Endothelial cell of umbilical vein (primary cell): ENCODE measurements at regions not wholly inside any gene's neighbourhood (a gene's known extent, or its start where the extent isn't known, plus 50 kb on each side); places are given as distances from the start of the nearest gene placed in this dataset.
"Not testable (repeated sequence)": the region's sequence is repeated elsewhere in the genome, so short reads cannot be mapped to it uniquely, and the experiment has no call there.

Experiments used
- BruUV-seq: library from RNA; stranded (reverse); fragments of 400-500 nt; replicated peaks from 2 replicates; lab custom pipeline; 2021; lab: Mats Ljungman, UMichigan
- CTCF ChIA-PET: fragments of 300-600, 350-600 bp; sonication (Branson Sonifier 250); formaldehyde crosslinking; loops from one replicate; lab custom pipeline; 2021; ENCODE audit warnings: antibody characterized with exemption, inconsistent platforms; lab: Charles Lee
- POLR2A ChIA-PET: fragments of 300-600, 350-600 bp; sonication (Branson Sonifier 250); formaldehyde crosslinking; loops from one replicate; lab custom pipeline; 2021; ENCODE audit warnings: antibody characterized with exemption, inconsistent platforms; lab: Charles Lee
- DNase-seq: peaks from one replicate; pipeline ENCODE4 v3.0.0-alpha.2; 2011; ENCODE audit warnings: low read depth, low spot score
- FAIRE-seq: peaks from 2 replicates; lab custom pipeline; 2011; peaks lifted over from hg19 to GRCh38; lab: Jason Lieb, UNC
- H2AFZ ChIP-seq: 2 replicates; pipeline ENCODE4 v1.6.0; 2012; ENCODE audit warnings: low read depth, low read length, control low read depth, inconsistent platforms
- H3K27ac ChIP-seq: 2 replicates; pipeline ENCODE4 v1.5.1; 2011; ENCODE audit warnings: low read depth, mild to moderate bottlenecking, control low read depth, low read length, moderate library complexity; ENCODE audit not compliant: insufficient read depth
- H3K27me3 ChIP-seq, 2 experiments: 2 replicates each; pipeline versions ENCODE4 v1.6.0 to v1.6.1; 2011; ENCODE audit warnings: low read length in 2 of 2, mixed read lengths in 1 of 2; ENCODE audit not compliant: control insufficient read depth in 2 of 2, insufficient read depth in 2 of 2
- H3K36me3 ChIP-seq, 2 experiments: 2 replicates in 1 of 2; 3 replicates in 1 of 2; pipeline ENCODE4 v1.5.1; 2011; ENCODE audit warnings: low read length in 2 of 2, mild to moderate bottlenecking in 1 of 2, moderate library complexity in 1 of 2; ENCODE audit not compliant: control insufficient read depth in 2 of 2, insufficient read depth in 2 of 2; ENCODE audit errors: extremely low read depth in 1 of 2
- H3K4me1 ChIP-seq: 3 replicates; pipeline ENCODE4 v1.5.1; 2011; ENCODE audit warnings: mild to moderate bottlenecking, low read length; ENCODE audit not compliant: control insufficient read depth, insufficient read depth; ENCODE audit errors: extremely low read depth
- H3K4me2 ChIP-seq: 2 replicates; pipeline ENCODE4 v1.6.1; 2011; ENCODE audit warnings: low read length, control low read depth, mixed read lengths; ENCODE audit not compliant: insufficient read depth
- H3K4me3 ChIP-seq, 3 experiments: fragments of 200-600 bp in 1 of 3; sonication (generic), shearing (Covaris generic) in 1 of 3; replicated peaks in 1 of 3; 2 replicates each; pipeline ENCODE4 v1.5.1; 2011 to 2016; ENCODE audit warnings: control low read depth in 3 of 3, low read length in 3 of 3, mild to moderate bottlenecking in 2 of 3, inconsistent platforms in 1 of 3, low read depth in 1 of 3, moderate library complexity in 1 of 3; ENCODE audit not compliant: insufficient read depth in 1 of 3
- H3K79me2 ChIP-seq: 2 replicates; pipeline ENCODE4 v1.6.0; 2012; ENCODE audit warnings: low read length, inconsistent platforms; ENCODE audit not compliant: control insufficient read depth, insufficient read depth
- H3K9ac ChIP-seq: replicated peaks from 2 replicates; pipeline ENCODE3; 2011; ENCODE audit warnings: low read length, control low read depth; ENCODE audit not compliant: insufficient read depth; ENCODE audit errors: extremely low read depth
- H3K9me1 ChIP-seq: replicated peaks from 3 replicates; pipeline ENCODE4 v1.6.0; 2011; ENCODE audit warnings: mild to moderate bottlenecking, low read length; ENCODE audit not compliant: control insufficient read depth, insufficient read depth; ENCODE audit errors: extremely low read depth
- H3K9me3 ChIP-seq: replicated peaks from 2 replicates; pipeline ENCODE4 v1.5.1; 2012; ENCODE audit warnings: low read length, inconsistent platforms; ENCODE audit not compliant: control insufficient read depth, insufficient read depth
- H4K20me1 ChIP-seq: replicated peaks from 2 replicates; pipeline ENCODE3; 2011; ENCODE audit warnings: mild to moderate bottlenecking, low read length; ENCODE audit not compliant: control insufficient read depth, insufficient read depth; ENCODE audit errors: extremely low read depth
- EZH2 ChIP-seq: IDR thresholded peaks from 2 replicates; pipeline ENCODE4 v1.6.1; 2012; ENCODE audit warnings: borderline replicate concordance, low read depth, mild to moderate bottlenecking, moderate library complexity, low read length, inconsistent platforms; ENCODE audit not compliant: severe bottlenecking
- GATA2 ChIP-seq: IDR thresholded peaks from 2 replicates; pipeline ENCODE4 v1.7.0; 2011; ENCODE audit warnings: low read depth, mild to moderate bottlenecking, moderate library complexity, mixed read lengths, low read length; ENCODE audit not compliant: insufficient read length, insufficient read depth
- JUN ChIP-seq: IDR thresholded peaks from 2 replicates; pipeline ENCODE4 v1.6.1; 2011; ENCODE audit warnings: borderline replicate concordance, low read depth; ENCODE audit not compliant: insufficient read length, insufficient read depth
- MAX ChIP-seq: IDR thresholded peaks from 2 replicates; pipeline ENCODE4 v1.6.1; 2011; ENCODE audit not compliant: insufficient read depth, insufficient read length
- MYC ChIP-seq: IDR thresholded peaks from one replicate; pipeline ENCODE4 v1.6.1; 2011; ENCODE audit warnings: mild to moderate bottlenecking, low read depth, low read length
- POLR2A ChIP-seq: IDR thresholded peaks from 2 replicates; pipeline ENCODE4 v1.6.1; 2012; ENCODE audit warnings: low read depth, mild to moderate bottlenecking, control low read depth, low read length
- POLR2AphosphoS5 ChIP-seq: IDR thresholded peaks from 2 replicates; pipeline ENCODE4 v1.6.1; 2012; ENCODE audit warnings: low read depth, mild to moderate bottlenecking, control low read depth, low read length, moderate library complexity; ENCODE audit not compliant: insufficient read depth
- dilution Hi-C: fragments of 300-500 bp; cut with MboI; formaldehyde crosslinking; loops from one replicate; pipeline ENCODE4 v1.15.0; 2019; ENCODE audit warnings: low sequenced_read_pairs; ENCODE audit not compliant: extremely low pct_ligation_motif_present
- intact Hi-C: fragments of 100-400 bp; cut with micrococcal nuclease; formaldehyde crosslinking; loops from one replicate; pipeline ENCODE4 v1.10.0; 2022

- H3K4me1 ChIP-seq, H3K9me3 ChIP-seq, H3K4me3 ChIP-seq, H3K4me2 ChIP-seq, H2AFZ ChIP-seq, H3K27me3 ChIP-seq, BruUV-seq, dilution Hi-C loops, CTCF ChIA-PET, H4K20me1 ChIP-seq, DNase-seq, H3K9ac ChIP-seq, H3K36me3 ChIP-seq, H3K79me2 ChIP-seq, H3K27ac ChIP-seq, FAIRE-seq, POLR2A ChIA-PET, intact Hi-C loops, H3K9me1 ChIP-seq: not testable (repeated sequence)
Measured at GRCh38 chr1:182221367-182221766, 159.9 kb upstream of the ZNF648 start.

GRCh38 chr1:182217967-182218366 lies 156.5 kb upstream of the ZNF648 start:
- Histone ChIP-seq H3K27me3 (no peaks in the 10 kb centered on the region), H3K4me3 (no peak overlapping the region), H3K4me2 (no peak overlapping the region), H3K9me3 (no peaks in the 10 kb centered on the region), H3K9me1 (no peaks in the 10 kb centered on the region), H4K20me1 (no peaks in the 10 kb centered on the region), H3K79me2 (no peaks in the 10 kb centered on the region), H3K4me1 (no peaks in the 10 kb centered on the region), H3K27ac (no peak overlapping the region), H3K9ac (no peak overlapping the region), H2AFZ (no peak overlapping the region), H3K36me3 (no peaks in the 10 kb centered on the region)
- dilution Hi-C loops (no loop called here), intact Hi-C loops (no loop called here)
- ChIA-PET POLR2A (no interaction called here), CTCF (no interaction called here)
- no peak for FAIRE-seq
- no peak for DNase-seq
- no TSS peak for BruUV-seq
- no peak for TF ChIP-seq EZH2
- no peak for TF ChIP-seq JUN
- no peak for TF ChIP-seq MYC
- TF ChIP-seq MAX = no peak
- TF ChIP-seq POLR2AphosphoS5 = no peak
- TF ChIP-seq GATA2 = no peak
- no peak for TF ChIP-seq POLR2A
